C1 segment of cervical spinal cord (tissue), 14 donors: ENCODE measurements at regions not wholly inside any gene's neighbourhood (a gene's known extent, or its start where the extent isn't known, plus 50 kb on each side); places are given as distances from the start of the nearest gene placed in this dataset.

Experiments
- DNase-seq, 14 donors: peaks; one replicate each; lab custom pipeline; 2025; lab: John Stamatoyannopoulos, UW

GRCh38 chr3:87175732-87176131 is 51.4 kb upstream of the CHMP2B start:
- DNase-seq = no peak

GRCh38 chr3:87173776-87174175 is 53.3 kb upstream of the CHMP2B start:
- DNase-seq = no peak

- DNase-seq = no peak
These were observed 54.0 kb upstream of the CHMP2B start for GRCh38 chr3:87173071-87173470.

GRCh38 chr3:87167628-87168456 is 59.3 kb upstream of the CHMP2B start:
- peak in 2 of 14 donors; percentile 3 to 34 for DNase-seq

GRCh38 chr3:87164245-87164644 is 62.9 kb upstream of the CHMP2B start:
- DNase-seq = no peak

GRCh38 chr3:87161851-87162250 is 65.3 kb upstream of the CHMP2B start:
- no peak for DNase-seq

GRCh38 chr3:87161417-87161816 is 65.7 kb upstream of the CHMP2B start:
- no peak for DNase-seq

- DNase-seq = no peak
These were observed 66.1 kb upstream of the CHMP2B start for GRCh38 chr3:87161013-87161412.

- DNase-seq = no peak
These were observed 68.3 kb upstream of the CHMP2B start for GRCh38 chr3:87158823-87159222.

GRCh38 chr3:87148020-87148419 is 79.1 kb upstream of the CHMP2B start:
- DNase-seq = no peak

GRCh38 chr3:87147562-87147961 is 79.5 kb upstream of the CHMP2B start:
- DNase-seq = no peak

- DNase-seq = no peak
These were observed 81.6 kb upstream of the CHMP2B start for GRCh38 chr3:87145553-87145952.

GRCh38 chr3:87136066-87136596 is 91.0 kb upstream of the CHMP2B start:
- no peak for DNase-seq

GRCh38 chr3:87135412-87135811 is 91.7 kb upstream of the CHMP2B start:
- no peak for DNase-seq

GRCh38 chr3:87132801-87133200 is 94.3 kb upstream of the CHMP2B start:
- no peak for DNase-seq

GRCh38 chr3:87128006-87128405 is 99.1 kb upstream of the CHMP2B start:
- DNase-seq = no peak

GRCh38 chr3:87127281-87127680 is 99.8 kb upstream of the CHMP2B start:
- DNase-seq = no peak

- DNase-seq = no peak
These were observed 100.8 kb upstream of the CHMP2B start for GRCh38 chr3:87126321-87126720.

- DNase-seq = no peak
These were observed 102.0 kb upstream of the CHMP2B start for GRCh38 chr3:87125116-87125515.

GRCh38 chr3:87122766-87123165 is 104.3 kb upstream of the CHMP2B start:
- no peak for DNase-seq

GRCh38 chr3:87121856-87122255 is 105.3 kb upstream of the CHMP2B start:
- no peak for DNase-seq

- no peak for DNase-seq
These were observed 106.2 kb upstream of the CHMP2B start for GRCh38 chr3:87120881-87121280.

GRCh38 chr3:87120236-87120635 is 106.9 kb upstream of the CHMP2B start:
- DNase-seq = no peak

- DNase-seq = no peak
These were observed 117.6 kb upstream of the CHMP2B start for GRCh38 chr3:87109465-87109864.
